ENCODE measurements at regions not wholly inside any gene's neighbourhood (a gene's known extent, or its start where the extent isn't known, plus 50 kb on each side); places are given as distances from the start of the nearest gene placed in this dataset.
"Not testable (repeated sequence)": the region's sequence is repeated elsewhere in the genome, so short reads cannot be mapped to it uniquely, and the experiment has no call there.

GRCh38 chr1:76687307-76688175 lies 179.7 kb upstream of the ST6GALNAC5 start:
- DNase-seq (ENCODE audit: low read depth) = no peak

- peak; percentile 48 for DNase-seq (ENCODE audit: low read depth)
Observed at GRCh38 chr1:76690766-76691165, 176.5 kb upstream of the ST6GALNAC5 start.

DNA sequence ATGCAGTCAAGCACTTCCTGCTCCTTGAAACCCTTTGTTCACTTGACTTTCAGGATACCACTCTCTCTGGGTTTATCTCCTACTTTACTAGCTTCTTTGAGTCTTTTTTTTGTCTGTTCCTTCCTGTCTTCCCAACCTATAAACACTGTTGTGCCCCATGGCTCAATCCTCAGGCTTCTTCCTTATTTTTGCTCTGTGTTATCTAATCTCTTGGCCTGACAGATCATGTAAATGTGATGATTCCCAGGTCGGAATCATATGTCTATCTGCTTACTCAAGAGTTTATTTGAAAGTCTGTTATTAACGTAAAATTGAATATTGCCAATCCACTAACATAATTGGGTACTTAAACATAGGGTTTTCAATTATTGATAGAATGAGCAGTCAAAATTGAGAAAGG lies 171.7 kb upstream of the ST6GALNAC5 start:
- no peak for DNase-seq (ENCODE audit: low read depth)

DNA sequence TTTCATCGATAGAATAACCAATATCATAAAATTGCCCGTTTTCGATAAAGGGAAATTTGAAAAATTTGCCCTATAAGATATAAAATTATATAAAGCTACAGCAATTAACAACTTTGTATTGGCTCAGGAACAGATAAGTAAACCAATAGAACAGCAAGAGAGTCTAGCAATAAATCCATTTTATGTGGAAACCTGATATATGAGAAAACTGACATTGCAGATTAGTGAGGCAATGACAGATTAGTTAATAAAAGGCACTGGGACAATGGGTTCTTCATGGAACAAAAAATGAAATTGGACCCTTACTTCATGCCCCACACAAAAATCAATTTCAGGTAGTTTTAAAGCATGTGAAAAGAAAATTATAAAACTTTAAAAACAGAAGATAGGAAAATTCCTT lies 169.9 kb upstream of the ST6GALNAC5 start:
- DNase-seq (ENCODE audit: low read depth) = no peak

GRCh38 chr1:76699646-76700045 lies 167.6 kb upstream of the ST6GALNAC5 start:
- not testable (repeated sequence) for DNase-seq (ENCODE audit: low read depth)

DNA sequence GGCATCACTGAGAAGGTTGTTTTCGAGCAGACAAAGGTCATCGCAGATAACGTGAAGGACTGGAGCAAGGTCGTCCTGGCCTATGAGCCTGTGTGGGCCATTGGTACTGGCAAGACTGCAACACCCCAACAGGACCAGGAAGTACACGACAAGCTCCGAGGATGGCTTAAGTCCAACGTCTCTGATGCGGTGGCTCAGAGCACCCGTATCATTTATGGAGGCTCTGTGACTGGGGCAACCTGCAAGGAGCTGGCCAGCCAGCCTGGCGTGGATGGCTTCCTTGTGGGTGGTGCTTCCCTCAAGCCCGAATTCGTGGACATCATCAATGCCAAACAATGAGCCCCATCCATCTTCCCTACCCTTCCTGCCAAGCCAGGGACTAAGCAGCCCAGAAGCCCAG lies 167.1 kb upstream of the ST6GALNAC5 start:
- not testable (repeated sequence) for DNase-seq (ENCODE audit: low read depth)

DNA sequence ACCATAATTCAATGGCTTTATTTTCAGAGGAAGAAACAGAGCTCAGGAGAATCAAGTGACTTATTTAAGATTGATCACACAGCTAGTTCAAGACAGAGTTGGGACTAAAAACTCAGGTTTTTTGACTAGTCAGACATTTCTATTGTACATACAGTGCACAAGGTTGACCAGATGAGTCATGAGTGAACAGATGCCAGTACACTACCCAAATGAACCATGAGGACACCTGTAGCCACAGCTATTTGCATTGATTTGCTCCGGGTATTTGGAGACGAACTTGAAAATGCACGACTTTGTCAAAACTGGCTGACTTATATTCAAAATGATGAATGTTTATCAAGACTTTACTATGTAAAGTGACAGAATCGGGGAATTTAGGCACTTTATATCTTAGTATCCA lies 161.7 kb upstream of the ST6GALNAC5 start:
- no peak for DNase-seq (ENCODE audit: low read depth)

- DNase-seq (ENCODE audit: low read depth) = no peak
Observed at GRCh38 chr1:76713535-76713934, 153.7 kb upstream of the ST6GALNAC5 start.

- no peak for DNase-seq (ENCODE audit: low read depth)
Observed at GRCh38 chr1:76715474-76715873, 151.8 kb upstream of the ST6GALNAC5 start.

DNA sequence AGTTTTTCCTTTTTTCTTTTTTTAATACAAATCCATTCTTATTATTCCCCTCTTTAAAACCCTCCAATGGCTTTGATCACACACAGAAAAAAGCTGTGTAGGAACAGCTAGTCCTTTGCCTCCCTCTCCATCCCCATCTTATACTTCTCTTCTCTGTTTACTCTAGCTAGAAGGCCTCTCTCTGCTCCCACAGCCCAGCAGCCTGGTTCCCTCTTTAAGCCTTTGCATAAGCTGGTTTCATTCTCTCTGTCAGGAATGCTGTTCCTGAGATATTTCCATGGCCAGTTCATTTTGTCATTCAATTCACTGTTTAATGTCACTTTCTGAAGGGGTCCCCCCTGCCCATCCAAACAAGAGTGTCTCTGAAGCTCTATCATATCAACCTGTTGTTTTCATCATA lies 143.3 kb upstream of the ST6GALNAC5 start:
- no peak for DNase-seq (ENCODE audit: low read depth)

DNA sequence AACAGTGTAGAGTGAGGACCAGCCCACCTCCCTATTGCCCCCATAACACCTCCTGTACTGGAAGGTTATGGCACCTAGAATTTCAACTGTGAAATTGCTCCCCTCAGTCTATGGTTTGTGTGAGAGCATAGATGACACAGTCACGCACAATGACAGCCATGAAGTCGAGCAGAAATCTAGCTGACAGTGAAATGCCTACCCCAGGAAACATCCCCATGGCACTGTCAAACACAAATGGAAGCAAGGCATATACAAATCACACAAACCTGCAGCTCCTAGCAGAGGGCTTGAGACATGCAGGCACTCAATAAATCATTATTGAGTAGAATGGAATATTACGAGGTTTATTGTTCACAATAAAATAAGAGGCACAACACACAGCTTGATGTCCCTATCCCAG lies 142.5 kb upstream of the ST6GALNAC5 start:
- DNase-seq (ENCODE audit: low read depth) = no peak

DNA sequence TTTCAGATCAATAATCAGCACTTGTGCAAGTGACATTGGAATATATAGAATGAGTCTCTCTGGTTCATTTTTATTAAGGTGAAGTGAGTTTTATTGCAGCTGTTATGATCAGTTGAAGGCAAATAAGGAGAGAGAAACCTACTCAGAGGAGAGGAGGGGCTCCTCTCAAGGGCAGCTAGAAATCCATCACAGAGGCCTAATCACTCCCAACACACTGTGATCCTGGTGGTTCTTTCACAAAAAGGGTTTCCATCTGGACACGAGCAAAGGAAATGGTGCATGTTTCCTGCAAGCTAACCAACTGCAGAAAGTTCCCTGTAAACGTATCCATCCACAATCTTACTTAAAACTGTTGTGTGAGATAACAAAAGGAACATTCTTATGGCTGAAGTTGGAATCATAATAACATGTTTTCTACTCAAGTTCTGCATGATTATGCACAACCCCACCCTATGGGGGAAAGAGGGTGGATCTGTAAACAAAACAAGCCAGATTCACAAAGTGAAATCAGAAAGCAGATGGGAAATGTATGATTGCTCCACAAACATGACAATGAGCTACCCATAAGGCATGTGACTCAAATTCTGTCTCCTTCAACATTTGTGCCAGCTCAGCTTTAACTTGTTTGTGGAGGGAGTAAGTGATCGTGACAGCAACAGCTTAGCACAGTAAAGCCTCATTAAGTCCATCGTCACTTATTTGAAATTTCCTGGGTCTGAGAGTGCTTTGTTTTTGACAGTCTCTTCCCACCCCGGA lies 141.2 kb upstream of the ST6GALNAC5 start:
- DNase-seq (ENCODE audit: low read depth) = no peak

DNA sequence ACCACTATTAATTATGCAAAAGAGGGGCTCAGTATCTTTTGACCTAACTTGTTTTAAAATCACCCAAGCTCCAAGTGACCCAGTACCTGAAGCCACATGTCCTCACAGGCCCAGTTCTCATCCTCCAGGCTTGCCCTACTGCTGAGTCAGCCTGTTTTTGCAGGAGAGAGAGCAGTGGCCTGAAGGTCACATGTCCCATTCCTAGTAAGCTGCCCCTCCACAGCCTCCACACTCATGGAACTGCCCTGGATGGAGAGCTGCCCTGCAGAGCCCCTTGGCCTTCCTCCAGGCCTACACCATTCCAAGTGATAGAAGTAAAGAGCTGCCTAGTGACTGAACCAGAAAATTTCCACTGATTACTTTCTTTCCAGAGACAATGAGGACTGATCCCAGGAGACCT lies 139.8 kb upstream of the ST6GALNAC5 start:
- DNase-seq (ENCODE audit: low read depth) = no peak

DNA sequence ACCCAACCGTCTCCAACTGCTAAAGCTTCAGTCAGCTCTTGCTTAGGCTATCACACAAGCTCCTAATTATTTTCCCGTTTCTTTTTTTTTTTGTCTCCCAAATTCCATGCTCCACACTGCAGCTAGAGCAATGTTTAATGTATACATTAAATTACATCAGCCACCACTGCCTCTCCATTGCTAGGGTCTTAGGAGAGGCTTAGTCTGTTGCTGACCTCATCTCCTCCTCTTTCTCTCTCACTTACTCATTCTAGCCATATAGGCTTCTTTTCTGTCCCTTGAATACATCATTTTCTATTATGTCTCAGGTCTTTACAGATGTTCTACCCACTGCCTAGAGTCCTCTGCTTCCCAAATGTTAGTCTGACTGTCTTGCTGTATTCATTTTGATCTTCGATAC lies 138.1 kb upstream of the ST6GALNAC5 start:
- no peak for DNase-seq (ENCODE audit: low read depth)

- no peak for DNase-seq (ENCODE audit: low read depth)
Observed at GRCh38 chr1:76730027-76730426, 137.3 kb upstream of the ST6GALNAC5 start.

- not testable (repeated sequence) for DNase-seq (ENCODE audit: low read depth)
Observed at GRCh38 chr1:76738355-76738754, 128.9 kb upstream of the ST6GALNAC5 start.

GRCh38 chr1:76740956-76741355 lies 126.3 kb upstream of the ST6GALNAC5 start:
- DNase-seq (ENCODE audit: low read depth) = not testable (repeated sequence)

GRCh38 chr1:76744989-76745388 lies 122.3 kb upstream of the ST6GALNAC5 start:
- no peak for DNase-seq (ENCODE audit: low read depth)

- peak; percentile 36 for DNase-seq (ENCODE audit: low read depth)
Observed at GRCh38 chr1:76746206-76746605, 121.1 kb upstream of the ST6GALNAC5 start.

DNA sequence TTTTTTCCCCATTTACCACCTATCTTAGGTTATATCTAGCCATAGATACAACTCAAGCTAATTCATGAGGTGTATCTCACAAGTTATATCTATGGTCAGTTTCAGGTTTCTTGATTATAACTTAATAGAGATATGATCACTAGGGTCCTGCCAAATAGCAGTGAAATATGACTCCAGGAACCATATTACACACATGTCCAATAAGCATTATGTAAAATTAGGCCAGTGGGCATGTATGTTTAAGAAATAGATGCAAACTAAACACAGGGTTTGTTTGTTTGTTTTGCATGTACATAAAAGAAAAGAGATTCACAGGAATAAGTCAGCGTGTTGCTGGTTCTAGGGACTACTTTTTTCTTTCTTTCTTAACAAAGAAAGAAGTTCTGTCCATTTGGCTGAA lies 112.5 kb upstream of the ST6GALNAC5 start:
- no peak for DNase-seq (ENCODE audit: low read depth)

- no peak for DNase-seq (ENCODE audit: low read depth)
Observed at GRCh38 chr1:76759171-76759860, 108.0 kb upstream of the ST6GALNAC5 start.

GRCh38 chr1:76759950-76760349 lies 107.3 kb upstream of the ST6GALNAC5 start:
- DNase-seq (ENCODE audit: low read depth) = peak; percentile 81

Measured in HT1080 (cell line).